ENCODE measurements at regions not wholly inside any gene's neighbourhood (a gene's known extent, or its start where the extent isn't known, plus 50 kb on each side); places are given as distances from the start of the nearest gene placed in this dataset.

GRCh38 chr22:42320443-42321416 lies 50.3 kb upstream of the TCF20 start:
- ChIA-PET CTCF (no interaction called here), POLR2A (no interaction called here)
- Mint-ChIP-seq H3K27ac (no peak overlapping the region), H3K4me3 (no peak overlapping the region), H3K4me1 (ENCODE audit: low read depth) (peaks cover 25% of the 10 kb centered on the region), H3K27me3 (no peaks in the 10 kb centered on the region), H3K36me3 (no peaks in the 10 kb centered on the region), H3K9me3 (no peaks in the 10 kb centered on the region)
- intact Hi-C loops (cut with micrococcal nuclease): no loop called here
- no peak for DNase-seq
